ENCODE measurements at regions not wholly inside any gene's neighbourhood (a gene's known extent, or its start where the extent isn't known, plus 50 kb on each side); places are given as distances from the start of the nearest gene placed in this dataset.
"Not testable (repeated sequence)": the region's sequence is repeated elsewhere in the genome, so short reads cannot be mapped to it uniquely, and the experiment has no call there.

GRCh38 chr3:106985721-106986120 lies 391.5 kb upstream of the CCDC54 start:
- intact Hi-C loops (cut with DNase I), result no loop called here
- WGBS, result 91% methylated on average over 2 of the region's 2 CpGs

GRCh38 chr3:106998841-106999682 lies 378.2 kb upstream of the CCDC54 start:
- DNase-seq (ENCODE audit: extremely low spot score), result not testable (repeated sequence)

More at GRCh38 chr3:106985721-106986120, 391.5 kb upstream of the CCDC54 start:
- TF ChIP-seq CTCF (IDR thresholded peaks at IDR 0.05) (no peak), POLR2A (IDR thresholded peaks at IDR 0.05; ENCODE audit: low read depth) (no peak), POLR2AphosphoS5 (IDR thresholded peaks at IDR 0.05) (no peak), EP300 (IDR thresholded peaks at IDR 0.05) (no peak)
- Histone ChIP-seq H3K36me3 (no peaks in the 10 kb centered on the region), H3K4me1 (peaks cover 0 to 5% (median 2%) of the 10 kb centered on the region in 4 donors), H3K27ac (replicated peaks in 1 of 4) (no peak overlapping the region), H3K9me3 (peaks cover 0 to 4% (median 2%) of the 10 kb centered on the region in 4 donors), H3K27me3 (no peaks in the 10 kb centered on the region), H3K4me3 (no peak overlapping the region)
- no peak for DNase-seq (ENCODE audit: extremely low spot score)

GRCh38 chr3:107001635-107002034 lies 375.6 kb upstream of the CCDC54 start:
- no peaks in the 10 kb centered on the region for H3K4me1 ChIP-seq
- no peaks in the 10 kb centered on the region for H3K27me3 ChIP-seq
- no peaks in the 10 kb centered on the region for H3K9me3 ChIP-seq
- no peak overlapping the region for H3K27ac ChIP-seq (replicated peaks in 1 of 4)
- 48% methylated on average over 2 of the region's 2 CpGs for WGBS
- no peak for DNase-seq (ENCODE audit: extremely low spot score)
- intact Hi-C loops (cut with DNase I), result no loop called here
- TF ChIP-seq POLR2AphosphoS5 (IDR thresholded peaks at IDR 0.05) (no peak), EP300 (IDR thresholded peaks at IDR 0.05) (no peak), POLR2A (IDR thresholded peaks at IDR 0.05; ENCODE audit: low read depth) (no peak), CTCF (IDR thresholded peaks at IDR 0.05) (no peak)
- no peak overlapping the region for H3K4me3 ChIP-seq
- H3K36me3 ChIP-seq, result no peaks in the 10 kb centered on the region

More at GRCh38 chr3:106998841-106999682, 378.2 kb upstream of the CCDC54 start:
- WGBS, result 83% methylated on average over 21 of the region's 21 CpGs
- H3K27ac ChIP-seq (replicated peaks in 1 of 4); H3K4me3 ChIP-seq; H3K27me3 ChIP-seq; intact Hi-C loops (cut with DNase I); H3K9me3 ChIP-seq; H3K36me3 ChIP-seq; H3K4me1 ChIP-seq: not testable (repeated sequence)

- H3K36me3 ChIP-seq; H3K9me3 ChIP-seq; intact Hi-C loops (cut with DNase I); H3K4me3 ChIP-seq; H3K27me3 ChIP-seq; H3K27ac ChIP-seq (replicated peaks in 1 of 4); H3K4me1 ChIP-seq; DNase-seq (ENCODE audit: extremely low spot score): not testable (repeated sequence)
- WGBS, result 60% methylated on average over 4 of the region's 4 CpGs
Observed at GRCh38 chr3:107005352-107005751, 371.9 kb upstream of the CCDC54 start.

- Histone ChIP-seq H3K27ac (replicated peaks in 1 of 4) (no peak overlapping the region), H3K4me1 (no peaks in the 10 kb centered on the region), H3K27me3 (no peaks in the 10 kb centered on the region), H3K9me3 (no peaks in the 10 kb centered on the region), H3K36me3 (no peaks in the 10 kb centered on the region), H3K4me3 (no peak overlapping the region)
- TF ChIP-seq POLR2A (IDR thresholded peaks at IDR 0.05; ENCODE audit: low read depth) (no peak), POLR2AphosphoS5 (IDR thresholded peaks at IDR 0.05) (no peak), CTCF (IDR thresholded peaks at IDR 0.05) (no peak), EP300 (IDR thresholded peaks at IDR 0.05) (no peak)
- no peak for DNase-seq (ENCODE audit: extremely low spot score)
- WGBS, result 75% methylated on average over 1 of the region's 1 CpG
- intact Hi-C loops (cut with DNase I), result no loop called here
Observed at GRCh38 chr3:107008213-107008612, 369.0 kb upstream of the CCDC54 start.

- DNase-seq (ENCODE audit: extremely low spot score), result no peak
- Histone ChIP-seq H3K4me1 (no peaks in the 10 kb centered on the region), H3K27me3 (no peaks in the 10 kb centered on the region), H3K36me3 (no peaks in the 10 kb centered on the region), H3K9me3 (peaks cover 0 to 16% (median 0%) of the 10 kb centered on the region in 4 donors), H3K4me3 (no peak overlapping the region), H3K27ac (replicated peaks in 1 of 4) (no peak overlapping the region)
- intact Hi-C loops (cut with DNase I), result no loop called here
- WGBS, result 100% methylated on average over 1 of the region's 1 CpG
- TF ChIP-seq EP300 (IDR thresholded peaks at IDR 0.05) (no peak), POLR2AphosphoS5 (IDR thresholded peaks at IDR 0.05) (no peak), CTCF (IDR thresholded peaks at IDR 0.05) (no peak), POLR2A (IDR thresholded peaks at IDR 0.05; ENCODE audit: low read depth) (no peak)
Observed at GRCh38 chr3:107013641-107014040, 363.6 kb upstream of the CCDC54 start.

Data from esophagus muscularis mucosa (tissue), 4 donors.